ENCODE measurements at regions not wholly inside any gene's neighbourhood (a gene's known extent, or its start where the extent isn't known, plus 50 kb on each side); places are given as distances from the start of the nearest gene placed in this dataset.
"Not testable (repeated sequence)": the region's sequence is repeated elsewhere in the genome, so short reads cannot be mapped to it uniquely, and the experiment has no call there.

DNA sequence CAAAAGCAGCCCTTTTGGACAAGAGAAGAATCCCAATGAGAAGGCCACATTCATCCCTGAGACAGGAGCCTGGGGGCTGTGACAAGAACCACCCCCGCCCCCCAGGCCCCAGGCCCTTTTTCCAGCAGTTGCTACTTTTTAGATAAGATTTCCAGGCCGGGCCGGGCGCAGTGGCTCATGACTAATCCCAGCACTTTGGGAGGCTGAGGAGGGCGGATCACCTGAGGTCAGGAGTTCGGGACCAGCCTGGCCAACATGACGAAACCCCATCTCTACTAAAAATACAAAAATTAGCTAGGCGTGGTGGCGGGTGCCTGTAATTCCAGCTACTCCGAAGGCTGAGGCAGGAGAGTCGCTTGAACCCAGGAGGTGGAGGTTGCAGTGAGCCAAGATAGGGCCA is 179.4 kb downstream of the SPATA31A1 start:
- TF ChIP-seq, protein P1, sequence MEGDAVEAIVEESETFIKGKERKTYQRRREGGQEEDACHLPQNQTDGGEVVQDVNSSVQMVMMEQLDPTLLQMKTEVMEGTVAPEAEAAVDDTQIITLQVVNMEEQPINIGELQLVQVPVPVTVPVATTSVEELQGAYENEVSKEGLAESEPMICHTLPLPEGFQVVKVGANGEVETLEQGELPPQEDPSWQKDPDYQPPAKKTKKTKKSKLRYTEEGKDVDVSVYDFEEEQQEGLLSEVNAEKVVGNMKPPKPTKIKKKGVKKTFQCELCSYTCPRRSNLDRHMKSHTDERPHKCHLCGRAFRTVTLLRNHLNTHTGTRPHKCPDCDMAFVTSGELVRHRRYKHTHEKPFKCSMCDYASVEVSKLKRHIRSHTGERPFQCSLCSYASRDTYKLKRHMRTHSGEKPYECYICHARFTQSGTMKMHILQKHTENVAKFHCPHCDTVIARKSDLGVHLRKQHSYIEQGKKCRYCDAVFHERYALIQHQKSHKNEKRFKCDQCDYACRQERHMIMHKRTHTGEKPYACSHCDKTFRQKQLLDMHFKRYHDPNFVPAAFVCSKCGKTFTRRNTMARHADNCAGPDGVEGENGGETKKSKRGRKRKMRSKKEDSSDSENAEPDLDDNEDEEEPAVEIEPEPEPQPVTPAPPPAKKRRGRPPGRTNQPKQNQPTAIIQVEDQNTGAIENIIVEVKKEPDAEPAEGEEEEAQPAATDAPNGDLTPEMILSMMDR (IDR thresholded peaks at IDR 0.05; ENCODE audit: insufficient read depth, low read depth, low read length) = not testable (repeated sequence)
- not testable (repeated sequence) for TF ChIP-seq EZH2 (IDR thresholded peaks at IDR 0.05; ENCODE audit: insufficient read depth, low read length)

Measured in astrocyte (in vitro differentiated cells and primary cell).